B cell (primary cell): ENCODE measurements at regions not wholly inside any gene's neighbourhood (a gene's known extent, or its start where the extent isn't known, plus 50 kb on each side); places are given as distances from the start of the nearest gene placed in this dataset.

ENCODE experiments used
- ATAC-seq: fragments of 200-7000 bp; cut with Tn5 transposase; one replicate; pipeline ENCODE4 v1.10.0; 2021; ENCODE audit warnings: low read depth, mild to moderate bottlenecking, moderate number of reproducible peaks, moderate library complexity
- CTCF ChIA-PET: fragments of 350-600 bp; sonication (Branson Sonifier 250); formaldehyde crosslinking; loops from one replicate; lab custom pipeline; 2021; ENCODE audit warnings: antibody characterized with exemption, inconsistent platforms; lab: Charles Lee
- POLR2A ChIA-PET: fragments of 350-600 bp; sonication (Branson Sonifier 250); formaldehyde crosslinking; loops from one replicate; lab custom pipeline; 2021; ENCODE audit warnings: antibody characterized with exemption; lab: Charles Lee
- DNase-seq: peaks from one replicate; pipeline ENCODE4 v3.0.0; 2013
- H2AFZ ChIP-seq: 2 replicates; pipeline ENCODE4 v1.6.1; 2012; ENCODE audit warnings: mild to moderate bottlenecking, low read depth, low read length; ENCODE audit not compliant: insufficient read depth, poor library complexity, severe bottlenecking
- H3K27ac ChIP-seq, 2 donors: 1 replicate in 1 of 2; 2 replicates in 1 of 2; pipeline ENCODE4 v1.5.1; 2012 to 2013; ENCODE audit warnings: low read length in 2 of 2, mild to moderate bottlenecking in 2 of 2, moderate library complexity in 1 of 2
- H3K27me3 ChIP-seq, 4 experiments: fragments of 200-600 bp in 1 of 4; sonication (generic) in 1 of 4; replicated peaks in 1 of 4; 1 replicate in 2 of 4; 2 replicates in 2 of 4; pipeline versions ENCODE4 v1.6.1 to v1.7.0; 2013 to 2016; ENCODE audit warnings: low read length in 3 of 4, mild to moderate bottlenecking in 2 of 4, mixed read lengths in 1 of 4, moderate library complexity in 1 of 4; ENCODE audit not compliant: insufficient read depth in 4 of 4, control insufficient read depth in 3 of 4; ENCODE audit errors: control extremely low read depth in 1 of 4
- H3K36me3 ChIP-seq, 2 experiments: replicated peaks in 1 of 2; 1 replicate in 1 of 2; 2 replicates in 1 of 2; pipeline versions ENCODE4 v1.6.1 to v1.7.1; 2013; ENCODE audit warnings: low read length in 1 of 2; ENCODE audit not compliant: insufficient read depth in 2 of 2, control insufficient read depth in 1 of 2; ENCODE audit errors: control extremely low read depth in 1 of 2, extremely low read depth in 1 of 2
- H3K4me1 ChIP-seq, 2 donors: fragments of 200-600 bp in 1 of 2; sonication (generic) in 1 of 2; 1 replicate in 1 of 2; 2 replicates in 1 of 2; pipeline versions ENCODE4 v1.5.1 to v1.6.1; 2013 to 2017; ENCODE audit warnings: low read length in 2 of 2; ENCODE audit not compliant: control insufficient read depth in 2 of 2, insufficient read depth in 2 of 2
- H3K4me2 ChIP-seq: replicated peaks from 2 replicates; pipeline ENCODE3; 2012; ENCODE audit warnings: mild to moderate bottlenecking, low read depth, low read length; ENCODE audit not compliant: poor library complexity, severe bottlenecking
- H3K4me3 ChIP-seq, 5 experiments: fragments of 200-600 bp in 1 of 5; sonication (generic) in 1 of 5; 1 replicate in 3 of 5; 2 replicates in 2 of 5; pipeline versions ENCODE4 v1.5.1 to v1.7.0; 2011 to 2016; ENCODE audit warnings: low read length in 4 of 5, mild to moderate bottlenecking in 4 of 5, low read depth in 2 of 5, control low read depth in 1 of 5, moderate library complexity in 1 of 5; ENCODE audit not compliant: insufficient read depth in 1 of 5; ENCODE audit errors: control extremely low read depth in 1 of 5, extremely low read depth in 1 of 5
- H3K79me2 ChIP-seq: fragments of 200-600 bp; sonication (generic); one replicate; pipeline ENCODE4 v1.6.0; 2016; ENCODE audit warnings: low read length; ENCODE audit not compliant: control insufficient read depth, insufficient read depth
- H3K9ac ChIP-seq: fragments of 200-600 bp; sonication (generic); 2 replicates; pipeline ENCODE4 v1.6.1; 2017; ENCODE audit warnings: mild to moderate bottlenecking, low read length, moderate library complexity
- H3K9me3 ChIP-seq, 3 donors: one replicate each; pipeline versions ENCODE4 v1.6.1 to v1.7.1; 2013; ENCODE audit warnings: low read length in 2 of 3; ENCODE audit not compliant: control insufficient read depth in 2 of 3, insufficient read depth in 1 of 3; ENCODE audit errors: control extremely low read depth in 1 of 3
- H4K20me1 ChIP-seq: 2 replicates; pipeline ENCODE4 v1.6.0; 2012; ENCODE audit warnings: mild to moderate bottlenecking, low read length; ENCODE audit not compliant: insufficient read depth, control insufficient read depth, poor library complexity, severe bottlenecking
- H3K27ac Mint-ChIP-seq: one replicate; pipeline ENCODE4 v1.8.0; 2021; ENCODE audit warnings: mixed read lengths
- H3K27me3 Mint-ChIP-seq: one replicate; pipeline ENCODE4 v1.8.0; 2021; ENCODE audit warnings: mixed read lengths
- H3K4me1 Mint-ChIP-seq: one replicate; pipeline ENCODE4 v1.8.0; 2021; ENCODE audit warnings: mixed read lengths
- H3K4me3 Mint-ChIP-seq: one replicate; pipeline ENCODE4 v1.8.0; 2021; ENCODE audit warnings: mixed read lengths
- H3K9me3 Mint-ChIP-seq: one replicate; pipeline ENCODE4 v1.8.0; 2022; ENCODE audit warnings: mixed read lengths; ENCODE audit not compliant: insufficient read depth
- EZH2 ChIP-seq: IDR thresholded peaks from 2 replicates; pipeline ENCODE4 v1.6.1; 2012; ENCODE audit warnings: borderline replicate concordance, low read depth, mild to moderate bottlenecking, moderate library complexity, low read length; ENCODE audit not compliant: insufficient read depth, poor library complexity, severe bottlenecking
- WGBS: methylation state at CpG from one replicate; pipeline ENCODE4 v1.1.5; 2013; ENCODE audit warnings: missing lambda C conversion rate; ENCODE audit not compliant: insufficient coverage; 5-methylcytosine and 5-hydroxymethylcytosine counted together
- intact Hi-C: fragments of 100-400 bp; cut with micrococcal nuclease; formaldehyde crosslinking; loops from one replicate; pipeline ENCODE4 v1.10.0; 2022
- TF ChIP-seq, protein P1 (sequence below): fragments of 200-600 bp; IDR thresholded peaks from one replicate; pipeline ENCODE4 v1.8.0; 2022; ENCODE audit warnings: antibody characterized with exemption, mild to moderate bottlenecking

DNA sequence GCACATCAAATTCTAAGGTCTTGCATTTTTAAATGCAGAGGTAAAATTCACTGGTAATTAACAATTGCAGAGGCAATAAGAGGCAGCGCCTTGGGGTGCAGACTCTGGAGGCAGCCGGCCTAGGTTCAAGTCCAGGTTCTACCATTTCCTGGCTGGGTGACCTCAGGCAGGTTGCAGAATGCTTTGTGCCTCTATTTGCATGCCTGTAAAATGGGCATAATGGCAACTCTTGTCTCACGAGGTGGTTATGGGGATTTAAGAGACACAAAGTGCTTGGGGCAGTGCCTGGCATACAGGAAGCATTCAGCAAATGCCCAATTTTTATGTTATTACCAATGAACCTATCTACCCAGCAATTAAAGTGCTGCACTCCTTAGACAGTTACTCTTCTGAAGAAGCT lies 180.0 kb upstream of the LHX5 start:
- WGBS: 100% methylated on average over 2 of the region's 3 CpGs
- CTCF ChIA-PET: no interaction called here
- ATAC-seq: no peak

DNA sequence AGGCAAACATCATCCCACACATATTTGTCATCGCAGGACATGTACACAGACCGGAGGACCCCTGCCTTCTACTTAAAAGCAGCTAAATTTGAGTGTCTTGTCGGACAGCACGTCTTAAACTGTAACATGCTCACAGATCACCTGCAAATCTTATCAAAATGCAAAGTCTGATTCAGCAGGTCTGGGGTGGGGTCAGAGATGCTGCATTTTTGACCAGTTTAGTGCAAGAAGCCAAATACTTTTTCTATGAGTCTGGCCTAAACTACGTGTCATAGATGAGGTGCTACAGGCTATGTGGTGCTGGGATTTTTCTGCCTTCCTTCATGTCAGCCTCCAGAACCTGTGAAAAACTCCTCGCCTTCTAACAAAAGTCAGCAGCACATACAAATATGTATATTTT lies 178.8 kb upstream of the LHX5 start:
- no peak overlapping the region for H3K4me3 ChIP-seq
- Mint-ChIP-seq H3K9me3 (peaks cover 3% of the 10 kb centered on the region), H3K27ac (no peak overlapping the region), H3K4me1 (no peaks in the 10 kb centered on the region), H3K4me3 (no peak overlapping the region), H3K27me3 (peaks cover 37% of the 10 kb centered on the region)
- no peak for DNase-seq
- H3K4me1 ChIP-seq: no peaks in the 10 kb centered on the region
- no peak overlapping the region for H3K27ac ChIP-seq
- H3K27me3 ChIP-seq: peaks cover 0 to 8% (median 0%) of the 10 kb centered on the region in 4 experiments
- TF ChIP-seq EZH2: no peak
- TF ChIP-seq, protein P1, sequence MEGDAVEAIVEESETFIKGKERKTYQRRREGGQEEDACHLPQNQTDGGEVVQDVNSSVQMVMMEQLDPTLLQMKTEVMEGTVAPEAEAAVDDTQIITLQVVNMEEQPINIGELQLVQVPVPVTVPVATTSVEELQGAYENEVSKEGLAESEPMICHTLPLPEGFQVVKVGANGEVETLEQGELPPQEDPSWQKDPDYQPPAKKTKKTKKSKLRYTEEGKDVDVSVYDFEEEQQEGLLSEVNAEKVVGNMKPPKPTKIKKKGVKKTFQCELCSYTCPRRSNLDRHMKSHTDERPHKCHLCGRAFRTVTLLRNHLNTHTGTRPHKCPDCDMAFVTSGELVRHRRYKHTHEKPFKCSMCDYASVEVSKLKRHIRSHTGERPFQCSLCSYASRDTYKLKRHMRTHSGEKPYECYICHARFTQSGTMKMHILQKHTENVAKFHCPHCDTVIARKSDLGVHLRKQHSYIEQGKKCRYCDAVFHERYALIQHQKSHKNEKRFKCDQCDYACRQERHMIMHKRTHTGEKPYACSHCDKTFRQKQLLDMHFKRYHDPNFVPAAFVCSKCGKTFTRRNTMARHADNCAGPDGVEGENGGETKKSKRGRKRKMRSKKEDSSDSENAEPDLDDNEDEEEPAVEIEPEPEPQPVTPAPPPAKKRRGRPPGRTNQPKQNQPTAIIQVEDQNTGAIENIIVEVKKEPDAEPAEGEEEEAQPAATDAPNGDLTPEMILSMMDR: no peak
- ChIA-PET POLR2A (no interaction called here), CTCF (no interaction called here)
- H3K36me3 ChIP-seq: no peaks in the 10 kb centered on the region
- intact Hi-C loops: no loop called here
- peaks cover 0 to 13% (median 2%) of the 10 kb centered on the region in 3 donors for H3K9me3 ChIP-seq
- H2AFZ ChIP-seq: no peak overlapping the region
- H3K79me2 ChIP-seq: no peaks in the 10 kb centered on the region
- no peak overlapping the region for H3K4me2 ChIP-seq
- H4K20me1 ChIP-seq: no peaks in the 10 kb centered on the region
- no peak overlapping the region for H3K9ac ChIP-seq
- no peak for ATAC-seq
- 63% methylated on average over 4 of the region's 6 CpGs for WGBS

More for the DNA sequence above, 180.0 kb upstream of the LHX5 start:
- no peak overlapping the region for H3K27ac Mint-ChIP-seq
- no peak overlapping the region for H2AFZ ChIP-seq
- intact Hi-C loops: no loop called here
- no peak overlapping the region for H3K27ac ChIP-seq
- H3K27me3 Mint-ChIP-seq: peaks cover 30% of the 10 kb centered on the region
- DNase-seq: no peak
- H3K9me3 Mint-ChIP-seq: peaks cover 3% of the 10 kb centered on the region
- no peaks in the 10 kb centered on the region for H4K20me1 ChIP-seq
- no peak overlapping the region for H3K4me3 ChIP-seq
- H3K4me3 Mint-ChIP-seq: no peak overlapping the region
- H3K4me1 Mint-ChIP-seq: no peaks in the 10 kb centered on the region
- no peak overlapping the region for H3K9ac ChIP-seq
- peaks cover 0 to 15% (median 2%) of the 10 kb centered on the region in 3 donors for H3K9me3 ChIP-seq
- peaks cover 0 to 4% (median 0%) of the 10 kb centered on the region in 4 experiments for H3K27me3 ChIP-seq
- H3K79me2 ChIP-seq: no peaks in the 10 kb centered on the region
- H3K4me1 ChIP-seq: no peaks in the 10 kb centered on the region
- no peak overlapping the region for H3K4me2 ChIP-seq
- TF ChIP-seq EZH2: no peak
- TF ChIP-seq, protein P1: no peak
- no peaks in the 10 kb centered on the region for H3K36me3 ChIP-seq
- POLR2A ChIA-PET: no interaction called here
